ENCODE measurements at regions not wholly inside any gene's neighbourhood (a gene's known extent, or its start where the extent isn't known, plus 50 kb on each side); places are given as distances from the start of the nearest gene placed in this dataset.
"Not testable (repeated sequence)": the region's sequence is repeated elsewhere in the genome, so short reads cannot be mapped to it uniquely, and the experiment has no call there.

DNA sequence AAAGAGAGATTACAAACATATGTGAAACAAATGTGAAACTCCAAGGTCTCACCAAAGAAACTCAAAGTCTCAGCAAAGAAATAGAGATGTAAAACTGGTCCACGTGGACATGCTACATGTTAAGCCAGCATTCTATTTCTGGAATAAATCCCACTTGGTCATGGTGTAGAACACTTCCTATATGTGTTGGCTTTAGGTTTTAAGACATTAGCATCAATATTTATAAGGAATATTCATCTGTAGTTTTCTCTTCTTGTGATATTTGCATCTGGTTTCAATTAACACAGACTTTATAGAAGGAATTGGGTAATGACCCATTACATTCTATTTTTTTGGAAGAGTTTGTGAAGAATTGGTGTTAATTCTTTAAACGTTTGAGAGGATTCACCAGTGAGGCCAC lies 133.1 kb downstream of the COPS8 start:
- DNase-seq = no peak

DNA sequence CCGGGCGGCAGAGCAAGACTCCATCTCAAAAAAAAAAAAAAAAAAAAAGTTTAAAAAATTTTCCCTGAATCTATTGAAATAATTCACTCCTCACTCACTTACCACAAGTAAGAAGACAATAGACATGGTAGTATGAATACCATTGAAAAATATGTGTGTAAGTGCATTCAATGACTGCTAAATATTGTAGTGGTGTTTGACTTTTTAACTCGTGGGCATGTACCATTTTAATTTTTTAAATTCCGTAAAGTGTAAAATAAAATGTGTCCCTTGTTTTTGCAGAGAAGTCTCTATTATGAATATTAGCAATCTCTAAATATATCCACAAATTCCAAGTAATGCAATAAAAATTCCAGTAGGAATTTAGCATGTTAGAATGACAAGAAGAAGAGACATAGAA lies 134.1 kb downstream of the COPS8 start:
- no peak for DNase-seq

DNA sequence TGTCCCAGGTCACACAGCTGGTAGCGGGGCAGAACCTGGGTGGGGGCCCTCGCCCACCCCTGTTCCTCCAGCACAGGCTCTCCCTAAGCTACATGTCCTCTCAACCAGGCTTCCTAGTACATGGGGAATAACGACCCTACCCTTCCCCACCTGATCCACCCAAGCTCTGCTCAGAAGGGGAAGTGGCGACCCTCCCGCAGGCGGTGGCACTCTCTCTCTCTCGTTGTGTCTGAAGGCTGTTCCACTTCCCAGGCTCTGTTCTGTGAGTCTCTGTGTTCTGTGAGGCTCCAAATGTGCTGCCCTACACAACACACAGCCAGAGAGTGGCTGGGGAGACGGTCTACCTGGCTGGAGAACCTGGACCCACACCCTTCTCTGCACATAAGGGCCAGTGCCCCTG lies 135.8 kb downstream of the COPS8 start:
- no peak for DNase-seq

DNA sequence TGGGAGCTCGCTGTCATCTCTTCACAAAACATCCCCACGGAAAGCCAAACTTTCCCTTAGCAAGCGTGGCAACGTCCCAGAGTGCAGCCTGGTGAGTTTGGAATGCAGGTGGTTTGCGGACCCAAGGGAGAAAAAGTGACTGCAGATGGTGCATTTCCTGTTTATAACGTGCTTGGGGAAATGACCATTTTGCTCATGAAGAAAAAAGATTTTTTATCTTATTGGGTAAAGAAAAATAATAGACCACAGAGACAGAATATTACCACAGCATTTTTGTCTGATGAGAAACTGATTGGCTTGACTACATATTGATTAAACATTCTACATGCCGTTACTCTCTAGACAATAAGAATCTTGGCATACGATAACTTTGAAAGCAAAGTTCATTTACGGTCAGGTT lies 136.5 kb downstream of the COPS8 start:
- DNase-seq = no peak

DNA sequence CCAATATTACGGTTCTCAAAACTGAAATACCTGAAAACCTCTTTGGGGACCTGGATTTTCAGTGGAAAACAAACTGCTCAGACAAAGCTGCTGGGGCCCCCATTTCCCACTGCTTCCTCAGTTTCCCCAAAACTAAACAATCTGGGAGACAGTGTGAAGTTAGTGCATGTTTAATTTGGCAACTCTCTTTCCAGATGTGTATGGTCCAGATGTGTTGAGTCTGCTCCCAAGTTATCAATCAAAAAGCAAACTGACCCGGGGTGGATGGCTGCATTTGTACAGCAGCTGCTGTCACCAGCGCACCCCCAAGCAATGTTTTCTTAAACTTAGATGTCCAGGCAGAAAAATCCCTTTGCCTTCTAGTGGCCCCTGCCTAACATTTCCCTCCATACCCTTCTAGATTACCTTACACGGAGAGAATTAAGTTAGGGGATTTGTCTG lies 136.9 kb downstream of the COPS8 start:
- no peak for DNase-seq

DNA sequence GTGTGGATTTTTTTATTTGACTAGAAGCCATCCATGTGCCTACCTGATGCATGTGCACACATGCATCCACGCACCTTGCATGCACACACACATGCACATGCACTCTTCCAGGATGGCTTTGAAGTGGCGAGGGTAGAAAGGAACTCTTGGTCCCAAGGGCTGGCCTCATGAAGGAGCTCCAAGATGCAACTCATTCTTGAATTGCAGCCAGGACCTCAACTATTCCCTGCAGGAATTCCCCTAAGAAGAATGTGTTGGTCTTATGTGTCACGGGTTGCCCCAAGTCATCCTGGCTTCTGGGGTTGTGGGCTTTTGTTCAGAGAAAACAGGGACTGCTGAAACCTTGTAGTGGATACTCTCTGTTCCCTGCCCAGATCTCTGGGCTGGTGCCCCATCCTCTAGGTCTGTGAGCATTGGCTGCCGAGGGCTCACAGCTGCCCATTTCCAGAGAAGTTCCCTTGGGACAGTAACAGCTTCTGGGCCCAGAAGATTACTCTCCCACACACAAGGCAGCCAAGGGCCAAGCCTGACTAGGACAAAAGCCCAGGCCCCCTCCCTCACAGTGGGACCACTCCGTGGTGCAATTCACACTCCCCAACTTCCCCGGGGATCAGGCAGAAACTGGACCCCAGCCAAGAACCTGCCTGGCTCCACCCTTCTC lies 137.6 kb downstream of the COPS8 start:
- no peak for DNase-seq

DNA sequence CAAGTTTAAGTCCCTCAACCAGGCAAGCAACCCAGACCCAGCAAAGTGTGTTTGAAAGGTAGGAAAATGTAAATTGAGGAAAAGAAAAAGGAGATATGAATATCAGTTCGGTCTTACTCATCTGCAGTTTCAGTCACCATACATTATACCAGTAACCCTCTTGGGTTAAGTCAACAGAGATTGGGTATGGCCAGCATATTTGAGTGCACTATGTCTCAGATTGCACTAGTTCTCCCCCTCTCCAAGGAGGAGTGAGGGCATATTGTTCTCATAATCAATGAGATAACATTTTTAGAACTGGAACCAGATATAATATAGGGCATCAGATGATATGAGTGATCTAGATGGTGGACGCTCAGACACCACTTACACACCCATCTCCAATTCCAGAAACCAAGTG lies 141.5 kb downstream of the COPS8 start:
- no peak for DNase-seq

DNA sequence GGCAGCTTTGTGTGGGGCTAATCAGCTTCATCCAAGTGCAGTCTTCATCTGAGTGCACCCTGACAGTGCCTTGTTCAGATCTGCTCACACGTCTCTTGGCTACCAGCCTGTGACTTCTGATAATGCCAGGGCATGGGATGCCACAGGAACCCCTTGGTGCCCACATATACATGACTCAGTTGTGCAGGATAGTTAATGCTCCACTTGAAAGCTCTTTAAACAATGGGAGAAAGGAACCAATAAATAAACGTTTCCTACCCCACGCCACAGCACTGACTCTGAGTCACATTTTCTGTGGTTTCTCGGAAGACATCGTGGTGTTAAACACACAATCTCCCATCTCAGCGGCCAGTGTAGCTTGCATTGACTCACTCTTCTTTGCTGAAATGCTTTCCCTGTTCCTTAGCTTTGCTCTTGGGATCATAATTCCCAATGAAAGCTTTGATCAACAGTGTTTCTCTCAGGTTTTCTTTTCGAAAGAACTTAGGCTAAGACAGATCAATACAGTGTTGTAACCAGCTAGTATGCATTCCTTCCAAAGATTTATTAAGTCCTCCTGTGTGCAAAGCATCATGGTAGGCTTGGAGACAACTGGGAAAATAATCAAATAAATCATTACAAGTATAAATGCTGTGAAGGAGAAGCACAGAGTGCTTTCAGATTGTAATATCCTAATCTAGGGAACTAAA lies 142.0 kb downstream of the COPS8 start:
- no peak for DNase-seq

DNA sequence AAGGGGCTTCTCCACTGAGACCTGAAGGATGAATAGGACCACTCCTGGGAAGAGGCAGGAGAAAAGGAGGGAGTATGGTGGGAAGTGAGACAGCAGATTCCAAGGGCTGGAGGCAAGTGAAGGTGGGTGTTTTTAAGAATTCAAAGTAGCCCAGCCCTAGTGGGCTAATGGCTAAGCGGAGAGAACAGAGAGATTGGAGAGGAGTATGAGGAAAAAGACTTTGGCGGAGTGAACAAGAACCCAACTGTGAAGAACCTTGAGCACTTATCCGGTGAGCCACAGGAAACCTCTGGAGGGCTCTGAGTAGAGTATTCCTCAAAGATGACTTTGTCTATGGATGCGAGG lies 142.6 kb downstream of the COPS8 start:
- no peak for DNase-seq

DNA sequence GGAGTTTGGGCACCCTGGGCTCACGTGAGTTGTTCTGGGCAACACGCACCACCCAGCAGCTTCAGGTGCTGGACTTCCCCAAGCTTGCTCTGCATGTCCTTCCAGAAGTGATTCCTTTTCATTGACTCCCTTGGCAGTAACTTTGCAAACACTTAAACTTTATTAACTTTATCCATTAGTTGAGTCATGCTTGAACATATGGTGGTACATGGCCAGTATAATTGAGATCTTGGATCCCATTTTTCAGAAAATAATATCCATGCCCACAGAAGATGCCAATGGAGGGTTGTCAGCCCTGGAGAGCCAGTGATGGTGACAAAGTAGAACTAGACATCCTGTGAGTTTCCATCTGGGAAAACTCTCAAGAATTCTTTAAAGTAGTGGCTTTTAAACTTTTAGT lies 144.2 kb downstream of the COPS8 start:
- no peak for DNase-seq

DNA sequence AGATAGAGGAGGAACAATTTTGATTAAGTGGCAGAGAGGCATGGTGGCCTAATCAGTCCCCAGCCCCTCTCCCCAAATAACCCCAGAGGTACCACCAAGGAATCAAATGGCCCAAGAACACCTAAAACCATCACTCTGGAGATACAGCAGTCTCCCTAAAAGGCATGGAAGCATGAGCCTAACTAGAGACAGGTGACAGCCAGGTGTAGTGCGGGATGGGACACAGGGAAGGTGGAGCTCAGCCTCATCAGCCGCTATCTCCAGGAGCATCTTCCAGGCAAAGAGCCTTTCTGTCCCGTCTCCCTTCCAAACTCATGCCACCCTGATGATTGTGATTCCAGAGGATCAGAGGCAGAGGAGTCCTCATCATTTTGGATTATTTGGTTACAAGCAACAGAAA lies 144.7 kb downstream of the COPS8 start:
- no peak for DNase-seq

DNA sequence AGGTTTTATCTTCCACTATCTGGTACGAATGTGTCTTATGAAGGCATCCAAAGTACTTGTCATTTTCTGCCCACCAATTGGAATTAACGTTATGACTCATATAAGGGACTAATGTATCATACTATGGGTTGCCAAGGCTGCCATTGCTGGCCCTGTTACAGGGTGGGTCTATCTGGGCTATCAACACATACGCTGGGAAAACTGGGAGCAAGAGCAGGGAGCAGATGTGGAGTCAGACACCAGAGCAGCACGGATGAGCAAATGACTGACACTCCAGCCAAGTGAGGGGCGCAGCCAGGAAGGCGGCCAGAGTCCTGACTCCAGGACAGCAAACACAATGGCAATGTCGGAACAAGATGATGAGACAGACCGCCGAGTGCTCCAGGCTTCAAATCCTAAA lies 145.9 kb downstream of the COPS8 start:
- DNase-seq = no peak

DNA sequence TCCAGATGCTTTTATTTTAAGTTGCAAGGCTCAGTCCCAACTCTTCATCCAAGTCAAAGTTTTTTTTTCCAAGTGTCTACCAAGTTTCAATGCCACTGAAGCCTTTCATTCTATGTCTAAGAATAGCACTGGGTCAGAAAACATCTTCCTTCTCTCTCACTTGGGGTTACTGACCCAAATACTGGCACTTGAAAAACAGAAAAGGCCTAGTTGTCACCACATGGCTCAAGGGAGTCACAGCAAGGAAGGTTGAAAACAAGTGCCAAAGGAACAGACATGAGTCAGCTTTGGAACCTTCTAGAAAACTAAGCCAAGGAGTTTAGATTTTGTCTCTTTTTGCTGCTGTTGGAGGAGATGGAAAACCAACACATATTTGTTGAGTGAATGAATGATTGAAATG lies 146.5 kb downstream of the COPS8 start:
- no peak for DNase-seq

DNA sequence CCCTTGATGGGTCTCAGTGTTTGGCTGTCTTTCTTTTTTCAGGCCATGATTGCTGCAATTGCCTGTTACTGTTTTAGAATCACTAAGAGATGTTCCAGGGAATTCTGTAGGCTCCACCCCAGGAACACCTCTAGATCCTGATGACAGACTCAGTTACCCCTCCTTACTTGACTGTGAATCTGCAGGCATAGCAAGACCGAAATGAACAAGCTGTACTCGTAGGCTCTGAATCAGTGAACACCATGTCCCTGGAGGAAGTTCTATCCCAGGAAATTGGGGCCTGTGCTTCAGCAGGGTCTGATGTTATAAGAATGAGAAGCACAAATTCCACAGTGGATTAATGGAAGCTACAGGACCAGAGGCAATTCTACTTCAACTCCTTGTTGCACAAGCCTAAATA lies 148.6 kb downstream of the COPS8 start:
- DNase-seq = no peak

DNA sequence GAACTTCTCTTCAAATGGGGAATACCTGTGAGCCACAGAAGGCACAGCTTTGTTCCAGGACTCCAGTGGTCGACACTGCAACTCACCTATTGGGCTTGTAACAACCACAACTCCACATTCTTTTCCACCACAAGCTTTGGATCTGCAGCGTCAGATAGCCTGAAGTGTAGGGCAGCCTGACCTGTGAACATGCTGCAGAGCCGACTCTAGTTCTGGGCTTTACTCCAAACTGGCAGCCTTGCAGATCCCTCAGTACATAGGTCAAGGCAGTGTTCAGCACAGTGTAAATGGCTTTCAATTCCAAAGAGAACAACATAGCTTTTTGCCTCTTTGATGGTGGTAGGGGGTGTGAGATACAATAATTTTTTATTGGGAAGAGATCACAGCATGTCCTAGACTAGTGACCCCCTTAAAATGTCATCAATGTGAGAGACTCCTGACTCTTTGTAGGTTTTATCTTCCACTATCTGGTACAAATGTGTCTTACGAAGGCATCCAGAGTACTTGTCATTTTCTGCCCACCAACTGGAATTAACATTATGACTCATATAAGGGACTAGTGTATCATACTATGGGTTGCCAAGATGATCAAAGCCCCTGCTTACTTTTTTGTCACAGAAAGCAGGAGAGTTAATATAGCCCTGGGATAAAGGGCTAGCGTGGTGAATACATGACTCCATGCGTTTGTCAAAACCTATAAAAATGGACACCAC lies 149.8 kb downstream of the COPS8 start:
- no peak for DNase-seq

DNA sequence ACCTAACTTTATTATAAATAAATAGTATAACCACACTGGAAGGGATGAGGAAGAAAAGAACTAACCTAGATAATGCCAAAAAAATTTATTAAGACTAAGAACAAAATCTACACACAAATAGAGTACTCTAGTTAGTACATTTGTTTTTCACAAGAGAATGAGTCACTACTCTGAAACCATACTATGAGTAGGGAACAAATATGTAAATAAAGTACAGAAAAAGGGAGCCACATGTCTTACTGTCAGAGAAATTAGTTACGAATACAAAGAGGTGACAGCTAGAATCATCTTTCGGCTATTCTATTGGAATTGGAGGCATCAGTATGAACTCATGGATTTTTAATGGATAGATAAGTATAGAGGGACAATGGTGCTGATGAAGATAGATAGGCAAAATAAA lies 150.5 kb downstream of the COPS8 start:
- DNase-seq = no peak

DNA sequence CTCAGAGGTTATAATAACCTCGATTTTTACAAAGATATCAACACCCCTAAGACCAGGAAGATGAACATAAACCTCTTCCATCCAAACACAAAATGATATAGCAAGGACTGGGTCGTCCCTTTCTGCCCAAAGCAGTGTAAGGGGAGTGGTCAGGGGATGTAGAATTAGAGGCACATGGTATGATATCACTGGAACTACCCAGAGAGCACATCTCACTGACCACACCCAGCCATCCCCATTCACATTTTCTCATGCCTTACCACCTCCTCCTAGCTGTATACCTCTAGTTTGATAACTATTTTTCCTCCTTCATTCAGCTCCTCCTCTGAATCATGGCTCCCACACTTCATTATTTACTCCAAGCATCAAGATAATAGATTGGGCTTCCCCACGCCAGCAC lies 152.6 kb downstream of the COPS8 start:
- DNase-seq = no peak

DNA sequence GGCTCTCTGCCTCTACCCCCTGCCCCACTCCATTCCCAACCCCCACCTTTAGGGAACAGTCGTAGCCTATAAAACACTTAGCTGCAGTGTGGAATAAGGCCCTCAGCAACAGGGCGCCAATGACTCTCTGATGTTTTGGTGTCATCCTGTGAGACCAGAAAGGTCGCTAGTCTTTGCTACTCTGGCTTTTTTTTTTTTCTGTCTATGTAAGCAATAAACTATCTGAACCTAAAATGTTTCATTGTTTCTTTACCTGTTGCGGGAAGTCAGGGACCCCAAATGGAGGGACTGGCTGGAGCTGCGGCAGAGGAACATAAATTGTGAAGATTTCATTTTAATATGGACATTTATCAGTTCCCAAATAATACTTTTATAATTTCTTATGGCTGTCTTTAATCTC lies 154.6 kb downstream of the COPS8 start:
- DNase-seq = no peak

DNA sequence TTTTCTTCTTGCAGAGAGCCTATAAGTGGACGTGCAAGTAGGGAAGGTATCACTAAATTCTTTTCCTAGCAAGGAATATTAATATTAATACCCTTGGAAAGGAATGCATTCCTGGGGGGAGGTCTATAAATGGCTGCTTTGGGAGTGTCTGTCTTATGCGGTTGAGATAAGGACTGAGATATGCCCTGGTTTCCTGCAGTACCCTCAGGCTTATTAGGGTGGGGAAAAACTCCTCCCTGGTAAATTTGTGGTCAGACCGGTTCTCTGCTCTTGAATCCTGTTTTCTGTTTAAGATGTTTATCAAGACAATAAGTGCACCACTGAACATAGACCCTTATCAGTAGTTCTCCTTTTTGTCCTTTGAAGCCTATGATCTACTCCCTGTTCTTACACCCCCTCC lies 155.2 kb downstream of the COPS8 start:
- DNase-seq = not testable (repeated sequence)

DNA sequence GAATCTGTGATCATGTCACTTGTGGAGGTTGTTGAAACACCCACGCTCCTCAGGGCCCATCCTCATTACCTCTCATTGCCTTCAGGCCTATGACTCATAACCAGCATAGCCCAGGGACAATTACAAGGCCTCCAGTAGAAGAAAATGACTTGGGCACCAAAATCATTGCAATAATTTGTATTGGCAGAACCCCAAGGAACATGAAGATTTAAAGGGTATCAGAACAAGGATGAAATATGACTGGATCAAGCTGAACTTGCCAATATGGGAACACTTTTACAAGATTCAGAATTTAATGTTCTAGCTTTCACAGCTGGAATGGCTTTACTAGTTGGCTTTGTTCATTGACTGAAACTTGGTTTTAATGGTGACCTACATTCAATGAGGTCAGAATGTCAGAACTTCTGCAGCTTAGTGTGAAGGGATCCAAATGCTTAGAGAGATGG lies 156.4 kb downstream of the COPS8 start:
- no peak for DNase-seq

DNA sequence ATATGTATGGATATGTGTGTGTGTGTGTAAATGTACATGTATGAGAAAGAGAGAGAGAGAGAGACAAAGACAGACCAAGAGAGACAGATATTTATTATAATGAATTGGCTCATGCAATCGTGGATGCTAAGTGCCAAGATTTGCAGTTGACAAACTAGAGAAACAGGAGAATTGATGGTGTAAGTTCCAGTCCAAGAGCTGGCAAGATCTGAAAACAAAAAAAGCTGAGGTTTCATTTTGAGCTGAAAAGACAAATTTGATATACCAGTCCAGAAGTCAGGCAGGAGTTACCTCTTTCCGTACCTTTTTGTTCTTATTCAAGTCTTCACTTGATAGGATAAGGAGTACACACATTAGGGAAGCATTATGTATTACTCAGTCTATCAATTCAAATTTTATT lies 157.8 kb downstream of the COPS8 start:
- DNase-seq = no peak

DNA sequence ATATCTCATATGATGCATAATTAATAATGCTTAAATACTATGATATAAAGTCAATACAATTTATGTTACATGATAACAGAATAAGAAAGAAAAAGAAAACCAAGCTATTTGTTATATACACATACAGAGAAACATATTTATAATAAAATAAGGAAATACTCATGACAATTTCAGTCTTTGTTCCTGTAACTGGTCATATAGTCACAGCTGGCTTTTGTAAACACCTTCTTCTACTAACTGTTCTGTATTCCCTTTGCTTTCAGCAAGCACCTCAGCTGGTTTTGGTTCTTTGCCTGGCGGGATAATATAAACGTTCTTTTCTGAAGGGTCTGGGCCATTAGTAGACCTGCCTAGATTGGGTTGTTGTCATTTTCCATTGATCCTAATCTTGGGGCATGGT lies 158.5 kb downstream of the COPS8 start:
- DNase-seq = no peak

DNA sequence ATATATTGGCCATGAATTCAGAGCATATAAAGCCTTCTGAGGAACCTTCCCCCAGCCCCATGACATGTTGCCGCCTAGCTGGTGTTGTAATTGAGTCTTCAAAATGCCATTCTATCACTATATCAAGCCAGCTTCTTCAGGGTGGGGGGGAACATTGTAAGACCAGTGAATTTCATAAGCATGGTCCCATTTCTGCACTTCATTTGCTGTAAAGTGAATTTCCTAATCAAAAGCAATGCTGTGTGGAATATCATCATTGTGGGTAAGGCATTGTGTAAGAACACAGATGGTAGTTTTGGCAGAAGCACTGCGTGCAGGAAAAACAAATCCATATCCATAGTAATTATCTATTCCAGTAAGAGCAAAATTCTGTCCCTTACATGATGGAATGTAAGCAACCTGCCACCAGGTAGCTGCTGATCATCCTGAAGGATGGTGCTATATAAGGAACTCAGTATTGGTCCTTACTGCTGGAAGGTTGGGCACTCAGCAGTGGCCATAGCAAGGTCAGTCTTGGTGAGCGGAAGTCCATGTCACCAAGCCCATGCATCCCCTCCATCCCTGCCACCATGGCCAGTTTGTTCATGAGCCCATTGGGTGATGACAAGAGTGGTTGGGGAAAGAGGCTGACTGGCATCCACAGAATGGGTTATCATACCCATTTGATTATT lies 159.4 kb downstream of the COPS8 start:
- DNase-seq = no peak

DNA sequence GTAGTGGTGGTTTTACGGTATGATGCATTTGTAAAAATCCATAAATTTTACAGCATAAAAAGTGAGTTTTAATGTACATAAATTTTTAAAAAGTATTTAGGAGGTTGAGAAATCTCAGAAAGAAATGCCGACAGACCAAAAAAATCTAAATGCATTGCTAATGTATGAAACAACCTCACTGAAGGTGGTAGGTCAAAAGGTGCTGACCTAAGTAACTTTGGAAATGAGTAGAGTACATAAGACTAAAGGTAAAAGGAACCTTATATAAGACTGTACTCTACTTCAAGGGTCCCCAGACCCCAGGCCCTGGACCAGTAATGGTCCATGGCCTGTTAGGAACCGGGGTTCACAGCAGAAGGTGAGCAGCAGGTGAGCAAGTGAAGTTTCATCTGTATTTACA lies 163.4 kb downstream of the COL6A3 start:
- no peak for DNase-seq

All from retina (tissue), 1 donor.